Lower leg skin (tissue), 4 donors: ENCODE measurements at regions not wholly inside any gene's neighbourhood (a gene's known extent, or its start where the extent isn't known, plus 50 kb on each side); places are given as distances from the start of the nearest gene placed in this dataset.

Experiments
- DNase-seq, 2 donors: peaks; one replicate each; pipeline ENCODE4 v3.0.0-alpha.2; 2019; ENCODE audit warnings: low spot score in 2 of 2
- H3K4me3 ChIP-seq: fragments of 200-600 bp; sonication (generic); 2 replicates; pipeline ENCODE4 v1.5.1; 2017; ENCODE audit warnings: mild to moderate bottlenecking, low read depth; ENCODE audit not compliant: poor library complexity, severe bottlenecking
- POLR2A ChIP-seq, 2 donors: fragments of 450-650 bp; IDR thresholded peaks; one replicate each; pipeline ENCODE4 v1.6.1; 2016 to 2017; ENCODE audit warnings: antibody characterized with exemption in 2 of 2, mild to moderate bottlenecking in 1 of 2, moderate library complexity in 1 of 2
- WGBS, 2 donors: methylation state at CpG; one replicate each; pipeline ENCODE4 v1.1.5; 2018; 5-methylcytosine and 5-hydroxymethylcytosine counted together
- intact Hi-C: fragments of 100-400 bp; cut with DNase I; formaldehyde crosslinking; loops from one replicate; pipeline ENCODE4 v1.15.0; 2023; ENCODE audit warnings: low total_unique reads
- TF ChIP-seq, protein P1 (sequence below), 3 donors: fragments of 450-650 bp; IDR thresholded peaks; one replicate each; pipeline ENCODE4 v1.5.1; 2016; ENCODE audit warnings: antibody characterized with exemption in 3 of 3, mild to moderate bottlenecking in 3 of 3, moderate library complexity in 2 of 3

DNA sequence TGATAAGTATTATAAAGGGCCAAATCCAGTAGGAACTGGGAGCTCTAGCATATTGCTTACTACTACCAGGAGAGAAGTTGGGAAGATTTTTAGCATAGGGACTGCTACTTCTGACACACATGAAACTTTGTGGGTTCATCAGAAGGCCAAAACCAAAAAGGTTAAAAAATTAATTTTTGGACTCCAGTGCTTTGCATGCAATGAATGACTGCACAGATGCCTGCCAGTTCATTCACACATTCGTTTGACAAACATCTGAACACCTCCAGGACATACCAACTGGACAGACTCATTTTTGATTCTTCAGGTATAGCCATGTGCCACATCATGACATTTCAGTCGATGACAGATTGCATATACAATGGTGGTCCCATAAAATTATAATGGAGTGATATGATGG is 79.8 kb downstream of the MID1IP1 start:
- TF ChIP-seq, protein P1, sequence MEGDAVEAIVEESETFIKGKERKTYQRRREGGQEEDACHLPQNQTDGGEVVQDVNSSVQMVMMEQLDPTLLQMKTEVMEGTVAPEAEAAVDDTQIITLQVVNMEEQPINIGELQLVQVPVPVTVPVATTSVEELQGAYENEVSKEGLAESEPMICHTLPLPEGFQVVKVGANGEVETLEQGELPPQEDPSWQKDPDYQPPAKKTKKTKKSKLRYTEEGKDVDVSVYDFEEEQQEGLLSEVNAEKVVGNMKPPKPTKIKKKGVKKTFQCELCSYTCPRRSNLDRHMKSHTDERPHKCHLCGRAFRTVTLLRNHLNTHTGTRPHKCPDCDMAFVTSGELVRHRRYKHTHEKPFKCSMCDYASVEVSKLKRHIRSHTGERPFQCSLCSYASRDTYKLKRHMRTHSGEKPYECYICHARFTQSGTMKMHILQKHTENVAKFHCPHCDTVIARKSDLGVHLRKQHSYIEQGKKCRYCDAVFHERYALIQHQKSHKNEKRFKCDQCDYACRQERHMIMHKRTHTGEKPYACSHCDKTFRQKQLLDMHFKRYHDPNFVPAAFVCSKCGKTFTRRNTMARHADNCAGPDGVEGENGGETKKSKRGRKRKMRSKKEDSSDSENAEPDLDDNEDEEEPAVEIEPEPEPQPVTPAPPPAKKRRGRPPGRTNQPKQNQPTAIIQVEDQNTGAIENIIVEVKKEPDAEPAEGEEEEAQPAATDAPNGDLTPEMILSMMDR (IDR thresholded peaks at IDR 0.05), result no peak
- TF ChIP-seq POLR2A (IDR thresholded peaks at IDR 0.05), result no peak
- no peak overlapping the region for H3K4me3 ChIP-seq
- no peak for DNase-seq
- WGBS, 2 donors, result 82 to 93% methylated on average over 2 of the region's 2 CpGs
- intact Hi-C loops, result no loop called here

DNA sequence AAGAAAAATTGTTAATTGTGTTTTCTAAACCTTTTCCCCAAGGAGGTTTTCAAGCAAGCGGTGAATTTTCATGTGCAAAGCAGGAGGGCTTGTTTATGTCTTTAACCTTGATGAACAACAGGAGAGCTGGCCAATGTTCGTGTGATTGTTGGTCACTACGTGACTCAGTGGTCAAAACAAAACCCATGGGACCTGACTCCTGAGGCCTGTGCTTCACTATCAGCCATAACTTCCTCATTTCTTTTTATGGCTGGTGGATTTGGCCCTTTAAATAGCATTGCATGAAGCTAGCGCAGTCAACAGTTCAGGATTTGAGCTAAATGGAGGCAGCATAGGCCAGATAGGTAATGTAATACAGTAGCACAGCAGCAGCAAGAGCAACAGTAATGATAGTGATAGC is 80.5 kb downstream of the MID1IP1 start:
- DNase-seq, result no peak
- no peak overlapping the region for H3K4me3 ChIP-seq
- WGBS, 2 donors, result 80 to 86% methylated on average over 4 of the region's 4 CpGs
- intact Hi-C loops, result no loop called here
- no peak for TF ChIP-seq POLR2A (IDR thresholded peaks at IDR 0.05)
- TF ChIP-seq, protein P1 (IDR thresholded peaks at IDR 0.05), result no peak

DNA sequence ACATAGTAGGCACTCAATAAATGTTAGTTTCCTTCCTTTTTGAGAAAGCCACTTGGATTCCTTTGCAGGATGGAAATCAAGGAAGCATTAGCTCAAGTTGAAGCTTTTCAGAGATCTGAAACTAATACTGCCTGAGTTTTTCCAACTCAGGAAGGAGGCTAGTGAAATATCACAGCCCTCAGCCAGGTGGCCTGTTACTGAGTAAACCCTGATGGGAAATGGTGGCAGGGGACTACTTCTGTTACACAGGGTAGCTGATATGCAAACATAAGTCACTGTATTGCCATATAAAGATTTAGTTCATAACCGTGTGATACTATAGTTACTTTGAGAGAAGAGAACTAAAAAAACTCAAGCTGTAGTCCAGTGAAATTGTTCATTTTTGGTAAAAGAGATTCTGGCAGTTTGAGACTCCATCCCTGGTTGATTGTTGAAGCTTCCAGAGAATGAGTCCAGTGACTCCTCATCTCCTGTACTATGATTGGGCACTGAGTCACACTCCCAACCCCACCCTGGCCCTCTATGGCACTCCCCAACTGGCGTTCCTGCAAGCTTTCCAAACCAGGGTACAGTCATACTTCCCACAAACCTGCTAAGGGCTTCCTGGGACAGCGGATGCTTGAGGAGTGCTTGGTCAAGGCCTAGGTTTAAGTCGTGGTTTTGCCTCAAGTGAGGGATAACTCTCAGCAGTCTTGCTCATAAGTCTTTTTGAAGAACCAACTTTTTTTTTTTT is 81.8 kb downstream of the MID1IP1 start:
- intact Hi-C loops, result no loop called here
- H3K4me3 ChIP-seq, result no peak overlapping the region
- TF ChIP-seq POLR2A (IDR thresholded peaks at IDR 0.05), result no peak
- TF ChIP-seq, protein P1 (IDR thresholded peaks at IDR 0.05), result no peak
- no peak for DNase-seq
- 65 to 72% methylated on average over 4 of the region's 4 CpGs for WGBS, 2 donors

DNA sequence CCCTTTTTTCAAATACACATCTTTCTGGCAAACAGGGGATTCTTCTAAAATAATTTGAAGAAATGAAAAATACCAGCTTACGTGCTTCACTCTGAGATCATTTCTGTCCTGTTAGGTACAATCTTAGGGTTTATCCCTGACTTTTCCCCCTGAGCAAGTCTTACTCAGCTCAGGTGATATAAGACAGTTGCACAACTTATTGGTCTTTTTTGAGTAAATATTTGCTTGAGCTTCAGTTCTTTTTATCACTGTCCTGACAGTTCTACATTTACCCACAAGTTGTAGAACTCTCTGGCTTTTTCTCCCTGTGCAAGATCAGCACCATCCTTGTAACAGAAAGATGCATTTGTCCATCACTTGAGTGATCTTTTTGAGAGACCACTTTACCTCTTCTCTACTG is 84.9 kb downstream of the MID1IP1 start:
- WGBS, 2 donors, result 90 to 96% methylated on average over 1 of the region's 1 CpG
- H3K4me3 ChIP-seq, result no peak overlapping the region
- intact Hi-C loops, result no loop called here
- TF ChIP-seq, protein P1 (IDR thresholded peaks at IDR 0.05), result no peak
- TF ChIP-seq POLR2A (IDR thresholded peaks at IDR 0.05), result no peak
- no peak for DNase-seq

DNA sequence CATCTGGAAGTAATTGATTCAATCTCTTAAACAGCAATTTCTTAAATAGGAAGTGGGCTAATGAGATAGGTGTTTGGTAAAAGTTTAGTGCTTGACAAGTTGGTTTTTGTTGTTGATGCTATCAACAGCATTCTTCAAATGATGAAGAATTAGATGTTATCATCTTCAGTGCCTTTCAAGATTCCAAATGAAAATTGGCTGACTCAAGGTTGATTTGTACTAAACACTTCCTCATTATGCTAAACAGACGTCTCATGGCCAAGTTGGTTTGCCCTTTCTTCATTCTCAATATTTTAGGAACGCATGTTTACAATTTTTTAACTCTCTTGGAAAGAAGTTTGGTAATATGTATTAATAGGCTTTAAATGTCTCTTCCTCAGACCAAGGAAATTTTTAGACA is 86.0 kb downstream of the MID1IP1 start:
- DNase-seq, result no peak
- TF ChIP-seq, protein P1 (IDR thresholded peaks at IDR 0.05), result no peak
- no peak for TF ChIP-seq POLR2A (IDR thresholded peaks at IDR 0.05)
- WGBS, 2 donors, result 43 to 47% methylated on average over 2 of the region's 2 CpGs
- H3K4me3 ChIP-seq, result no peak overlapping the region
- intact Hi-C loops, result no loop called here

DNA sequence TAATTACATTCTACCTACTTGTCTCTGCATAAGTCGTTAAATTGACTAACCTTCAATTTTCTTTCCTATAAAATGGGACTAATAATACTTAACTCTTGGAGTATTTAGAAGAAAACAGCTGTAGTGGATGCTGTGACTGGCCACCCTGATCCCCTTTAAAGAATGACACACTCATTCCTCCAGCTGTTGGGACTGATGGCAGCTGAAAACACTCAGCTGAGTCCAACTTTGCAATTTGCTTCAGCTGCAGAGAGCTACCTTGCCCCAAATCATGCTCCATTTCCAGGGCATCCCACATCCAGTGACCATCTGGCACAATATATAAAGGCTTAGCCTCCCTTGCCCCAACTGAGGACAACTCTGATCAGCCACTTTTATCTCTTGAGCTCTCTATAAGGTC is 89.1 kb downstream of the MID1IP1 start:
- TF ChIP-seq POLR2A (IDR thresholded peaks at IDR 0.05), result no peak
- TF ChIP-seq, protein P1 (IDR thresholded peaks at IDR 0.05), result no peak

More for the DNA sequence above, 89.1 kb downstream of the MID1IP1 start:
- intact Hi-C loops, result no loop called here
- 78 to 88% methylated on average over 1 of the region's 1 CpG for WGBS, 2 donors
- no peak overlapping the region for H3K4me3 ChIP-seq
- no peak for DNase-seq
